AG09319 (cell line): ENCODE measurements at regions not wholly inside any gene's neighbourhood (a gene's known extent, or its start where the extent isn't known, plus 50 kb on each side); places are given as distances from the start of the nearest gene placed in this dataset.

Source experiments
- DNase-seq: peaks from one replicate; pipeline ENCODE4 v3.0.0-alpha.2; 2010; ENCODE audit warnings: low read depth; ENCODE audit errors: extremely low read depth
- CTCF ChIP-seq: IDR thresholded peaks from 2 replicates; pipeline ENCODE4 v1.5.1; 2011; ENCODE audit warnings: low read depth, mild to moderate bottlenecking, inconsistent platforms, low read length, moderate library complexity

- DNase-seq: no peak
- no peak for TF ChIP-seq CTCF
These were observed 490.7 kb downstream of the RPS24 start for GRCh38 chr10:78524342-78524741.

GRCh38 chr10:78524941-78525340, 491.3 kb downstream of the RPS24 start:
- TF ChIP-seq CTCF: no peak
- no peak for DNase-seq

GRCh38 chr10:78526347-78526746, 492.7 kb downstream of the RPS24 start:
- no peak for DNase-seq
- TF ChIP-seq CTCF: no peak

GRCh38 chr10:78527296-78527695, 493.6 kb downstream of the RPS24 start:
- DNase-seq: no peak
- TF ChIP-seq CTCF: no peak

- DNase-seq: no peak
- TF ChIP-seq CTCF: no peak
These were observed 495.1 kb downstream of the RPS24 start for GRCh38 chr10:78528749-78529204.

GRCh38 chr10:78529262-78529661, 495.6 kb downstream of the RPS24 start:
- no peak for TF ChIP-seq CTCF
- DNase-seq: no peak

- DNase-seq: no peak
- no peak for TF ChIP-seq CTCF
These were observed 497.4 kb downstream of the RPS24 start for GRCh38 chr10:78531088-78531487.
